ENCODE measurements at regions not wholly inside any gene's neighbourhood (a gene's known extent, or its start where the extent isn't known, plus 50 kb on each side); places are given as distances from the start of the nearest gene placed in this dataset.

GRCh38 chr4:120353235-120353634 lies 286.6 kb upstream of the MAD2L1 start:
- Histone ChIP-seq H3K27ac (no peak overlapping the region), H3K9me3 (no peaks in the 10 kb centered on the region), H3K4me3 (no peak overlapping the region), H3K27me3 (no peaks in the 10 kb centered on the region), H3K36me3 (no peaks in the 10 kb centered on the region), H3K4me1 (no peaks in the 10 kb centered on the region)
- TF ChIP-seq POLR2AphosphoS5 (IDR thresholded peaks at IDR 0.05; ENCODE audit: insufficient read depth in 1 of 2, low read depth in 1 of 2) (no peak), POLR2A (IDR thresholded peaks at IDR 0.05) (no peak), CTCF (IDR thresholded peaks at IDR 0.05) (no peak)
- no peak for DNase-seq (ENCODE audit: extremely low spot score in 2 of 2)
- intact Hi-C loops (cut with DNase I): no loop called here

DNA sequence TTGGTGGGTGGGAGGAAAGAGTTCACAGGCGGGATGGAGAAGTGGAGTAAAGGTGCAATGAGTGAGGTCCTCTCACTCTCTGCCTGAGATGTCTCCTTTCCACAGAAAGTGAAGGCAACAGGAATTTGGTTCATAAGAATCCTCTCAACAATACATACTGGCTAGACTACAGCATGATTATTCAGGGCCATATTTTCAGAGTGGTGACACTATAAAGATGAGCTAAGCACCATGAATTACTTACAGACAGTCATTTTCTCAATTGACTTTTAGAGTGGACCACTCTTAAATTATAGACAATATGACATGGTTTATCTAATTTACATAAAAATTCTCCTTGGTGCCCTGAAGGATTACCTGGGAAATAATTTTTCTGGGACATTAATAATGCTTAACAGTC lies 286.1 kb upstream of the MAD2L1 start:
- no peak for DNase-seq (ENCODE audit: extremely low spot score in 2 of 2)
- TF ChIP-seq POLR2A (IDR thresholded peaks at IDR 0.05) (no peak), CTCF (IDR thresholded peaks at IDR 0.05) (no peak), POLR2AphosphoS5 (IDR thresholded peaks at IDR 0.05; ENCODE audit: insufficient read depth in 1 of 2, low read depth in 1 of 2) (no peak)
- Histone ChIP-seq H3K36me3 (no peaks in the 10 kb centered on the region), H3K4me3 (no peak overlapping the region), H3K27ac (no peak overlapping the region), H3K4me1 (no peaks in the 10 kb centered on the region), H3K27me3 (no peaks in the 10 kb centered on the region), H3K9me3 (no peaks in the 10 kb centered on the region)
- intact Hi-C loops (cut with DNase I): no loop called here

DNA sequence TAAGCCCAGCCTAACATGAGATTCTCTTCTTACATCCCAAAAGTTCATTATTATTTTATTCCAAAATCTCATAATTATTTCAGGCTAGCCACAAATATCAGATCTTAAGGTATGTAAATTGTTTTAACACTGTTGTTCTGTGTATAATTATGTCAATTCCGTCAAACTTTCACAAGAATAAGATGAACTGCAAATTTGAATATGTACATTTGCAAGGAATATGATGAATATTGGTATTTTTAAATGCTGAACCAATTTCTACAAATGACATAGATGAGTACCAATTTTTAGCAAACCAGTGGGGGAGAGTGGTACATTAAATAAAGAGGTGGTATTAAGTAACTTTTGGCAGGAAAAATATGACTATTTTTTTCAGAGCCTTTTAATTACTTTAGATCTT lies 282.3 kb upstream of the MAD2L1 start:
- no peaks in the 10 kb centered on the region for H3K36me3 ChIP-seq
- no peak overlapping the region for H3K4me3 ChIP-seq
- no peaks in the 10 kb centered on the region for H3K4me1 ChIP-seq
- H3K9me3 ChIP-seq: no peaks in the 10 kb centered on the region
- TF ChIP-seq CTCF (IDR thresholded peaks at IDR 0.05) (no peak), POLR2A (IDR thresholded peaks at IDR 0.05) (no peak), POLR2AphosphoS5 (IDR thresholded peaks at IDR 0.05; ENCODE audit: insufficient read depth in 1 of 2, low read depth in 1 of 2) (no peak)
- no peaks in the 10 kb centered on the region for H3K27me3 ChIP-seq
- DNase-seq (ENCODE audit: extremely low spot score in 2 of 2): no peak
- intact Hi-C loops (cut with DNase I): no loop called here
- no peak overlapping the region for H3K27ac ChIP-seq

GRCh38 chr4:120348521-120348920 lies 281.9 kb upstream of the MAD2L1 start:
- Histone ChIP-seq H3K27me3 (no peaks in the 10 kb centered on the region), H3K4me3 (no peak overlapping the region), H3K36me3 (no peaks in the 10 kb centered on the region), H3K4me1 (no peaks in the 10 kb centered on the region), H3K9me3 (no peaks in the 10 kb centered on the region), H3K27ac (no peak overlapping the region)
- no peak for DNase-seq (ENCODE audit: extremely low spot score in 2 of 2)
- TF ChIP-seq CTCF (IDR thresholded peaks at IDR 0.05) (no peak), POLR2A (IDR thresholded peaks at IDR 0.05) (no peak), POLR2AphosphoS5 (IDR thresholded peaks at IDR 0.05; ENCODE audit: insufficient read depth in 1 of 2, low read depth in 1 of 2) (no peak)
- intact Hi-C loops (cut with DNase I): no loop called here

- Histone ChIP-seq H3K9me3 (no peaks in the 10 kb centered on the region), H3K4me3 (no peak overlapping the region), H3K4me1 (no peaks in the 10 kb centered on the region), H3K36me3 (no peaks in the 10 kb centered on the region), H3K27me3 (no peaks in the 10 kb centered on the region), H3K27ac (no peak overlapping the region)
- DNase-seq (ENCODE audit: extremely low spot score in 2 of 2): no peak
- intact Hi-C loops (cut with DNase I): no loop called here
- TF ChIP-seq CTCF (IDR thresholded peaks at IDR 0.05): no peak
- TF ChIP-seq POLR2AphosphoS5 (IDR thresholded peaks at IDR 0.05; ENCODE audit: insufficient read depth in 1 of 2, low read depth in 1 of 2): no peak
- TF ChIP-seq POLR2A (IDR thresholded peaks at IDR 0.05): no peak
These were observed 265.1 kb upstream of the MAD2L1 start for GRCh38 chr4:120331486-120332370.
